ENCODE measurements at regions not wholly inside any gene's neighbourhood (a gene's known extent, or its start where the extent isn't known, plus 50 kb on each side); places are given as distances from the start of the nearest gene placed in this dataset.

- Mint-ChIP-seq H3K36me3 (no peaks in the 10 kb centered on the region), H3K4me3 (no peak overlapping the region), H3K4me1 (peaks cover 16% of the 10 kb centered on the region), H3K27ac (no peak overlapping the region), H3K9me3 (no peaks in the 10 kb centered on the region), H3K27me3 (ENCODE audit: insufficient read depth, low read depth) (no peaks in the 10 kb centered on the region)
- Histone ChIP-seq H3K79me2 (ENCODE audit: low read depth) (no peaks in the 10 kb centered on the region), H3K9me3 (ENCODE audit: low read depth) (no peaks in the 10 kb centered on the region), H3K36me3 (no peaks in the 10 kb centered on the region), H4K20me1 (ENCODE audit: low read depth) (no peaks in the 10 kb centered on the region), H3K4me2 (no peak overlapping the region), H3K9ac (no peak overlapping the region), H3K27ac (no peak overlapping the region), H3K4me1 (no peaks in the 10 kb centered on the region), H2AFZ (replicated peaks) (no peak overlapping the region), H3K27me3 (no peaks in the 10 kb centered on the region), H3F3A (ENCODE audit: low read depth) (no peaks in the 10 kb centered on the region), H3K4me3 (no peak overlapping the region)
- TF ChIP-seq EZH2 (IDR thresholded peaks at IDR 0.05) (no peak), CTCF (IDR thresholded peaks at IDR 0.05) (no peak), EZH2phosphoT487 (IDR thresholded peaks at IDR 0.05) (no peak)
- no peak for DNase-seq (ENCODE audit: low spot score)
Measured at GRCh38 chr10:59967079-59967478, 60.7 kb upstream of the CCDC6 start.

GRCh38 chr10:59965899-59966650, 59.7 kb upstream of the CCDC6 start:
- Mint-ChIP-seq H3K27me3 (ENCODE audit: insufficient read depth, low read depth) (no peaks in the 10 kb centered on the region), H3K4me3 (no peak overlapping the region), H3K4me1 (peaks cover 16% of the 10 kb centered on the region), H3K9me3 (no peaks in the 10 kb centered on the region), H3K27ac (no peak overlapping the region), H3K36me3 (no peaks in the 10 kb centered on the region)
- Histone ChIP-seq H3K4me1 (no peaks in the 10 kb centered on the region), H3F3A (ENCODE audit: low read depth) (no peaks in the 10 kb centered on the region), H3K27me3 (no peaks in the 10 kb centered on the region), H3K9me3 (ENCODE audit: low read depth) (no peaks in the 10 kb centered on the region), H3K9ac (no peak overlapping the region), H3K27ac (no peak overlapping the region), H3K4me3 (no peak overlapping the region), H3K4me2 (no peak overlapping the region), H3K36me3 (no peaks in the 10 kb centered on the region), H3K79me2 (ENCODE audit: low read depth) (no peaks in the 10 kb centered on the region), H2AFZ (replicated peaks) (no peak overlapping the region), H4K20me1 (ENCODE audit: low read depth) (no peaks in the 10 kb centered on the region)
- no peak for TF ChIP-seq EZH2 (IDR thresholded peaks at IDR 0.05)
- DNase-seq (ENCODE audit: low spot score): no peak

GRCh38 chr10:59962756-59963155, 56.4 kb upstream of the CCDC6 start:
- Histone ChIP-seq H4K20me1 (ENCODE audit: low read depth) (no peaks in the 10 kb centered on the region), H3K4me3 (no peak overlapping the region), H3K9me3 (ENCODE audit: low read depth) (no peaks in the 10 kb centered on the region), H3F3A (ENCODE audit: low read depth) (no peaks in the 10 kb centered on the region), H3K79me2 (ENCODE audit: low read depth) (no peaks in the 10 kb centered on the region), H3K27me3 (no peaks in the 10 kb centered on the region), H3K9ac (no peak overlapping the region), H2AFZ (replicated peaks) (no peak overlapping the region), H3K36me3 (no peaks in the 10 kb centered on the region), H3K4me1 (no peaks in the 10 kb centered on the region), H3K4me2 (no peak overlapping the region), H3K27ac (no peak overlapping the region)
- no peak overlapping the region for H3K27ac Mint-ChIP-seq
- TF ChIP-seq EZH2phosphoT487 (IDR thresholded peaks at IDR 0.05) (no peak), CTCF (IDR thresholded peaks at IDR 0.05) (no peak), EZH2 (IDR thresholded peaks at IDR 0.05) (no peak)
- peaks cover 2% of the 10 kb centered on the region for H3K27me3 Mint-ChIP-seq (ENCODE audit: insufficient read depth, low read depth)
- DNase-seq (ENCODE audit: low spot score): no peak
- H3K4me1 Mint-ChIP-seq: peaks cover 16% of the 10 kb centered on the region
- H3K4me3 Mint-ChIP-seq: no peak overlapping the region
- H3K9me3 Mint-ChIP-seq: no peaks in the 10 kb centered on the region
- H3K36me3 Mint-ChIP-seq: no peaks in the 10 kb centered on the region

- no peak overlapping the region for H3K27ac Mint-ChIP-seq
- no peaks in the 10 kb centered on the region for H4K20me1 ChIP-seq (ENCODE audit: low read depth)
- no peak for TF ChIP-seq EZH2 (IDR thresholded peaks at IDR 0.05)
- no peak for TF ChIP-seq CTCF (IDR thresholded peaks at IDR 0.05)
- TF ChIP-seq EZH2phosphoT487 (IDR thresholded peaks at IDR 0.05): no peak
- H3K36me3 ChIP-seq: no peaks in the 10 kb centered on the region
- H3K4me3 ChIP-seq: no peak overlapping the region
- H3K79me2 ChIP-seq (ENCODE audit: low read depth): no peaks in the 10 kb centered on the region
- H3K4me3 Mint-ChIP-seq: no peak overlapping the region
- no peaks in the 10 kb centered on the region for H3K9me3 ChIP-seq (ENCODE audit: low read depth)
- DNase-seq (ENCODE audit: low spot score): no peak
- no peak overlapping the region for H3K4me2 ChIP-seq
- H3F3A ChIP-seq (ENCODE audit: low read depth): no peaks in the 10 kb centered on the region
- peaks cover 2% of the 10 kb centered on the region for H3K27me3 Mint-ChIP-seq (ENCODE audit: insufficient read depth, low read depth)
- H3K36me3 Mint-ChIP-seq: no peaks in the 10 kb centered on the region
- no peaks in the 10 kb centered on the region for H3K4me1 ChIP-seq
- no peaks in the 10 kb centered on the region for H3K27me3 ChIP-seq
- no peak overlapping the region for H2AFZ ChIP-seq (replicated peaks)
- H3K27ac ChIP-seq: no peak overlapping the region
- H3K9ac ChIP-seq: no peak overlapping the region
- H3K4me1 Mint-ChIP-seq: peaks cover 10% of the 10 kb centered on the region
- no peaks in the 10 kb centered on the region for H3K9me3 Mint-ChIP-seq
Measured at GRCh38 chr10:59960751-59961150, 54.4 kb upstream of the CCDC6 start.

All from neural progenitor cell (in vitro differentiated cells).